H1 (cell line): ENCODE measurements at regions not wholly inside any gene's neighbourhood (a gene's known extent, or its start where the extent isn't known, plus 50 kb on each side); places are given as distances from the start of the nearest gene placed in this dataset.

ENCODE experiments used
- GABPA ChIP-seq: IDR thresholded peaks from 2 replicates; pipeline ENCODE4 v1.6.1; 2011; ENCODE audit warnings: mild to moderate bottlenecking, low read length, moderate library complexity, borderline replicate concordance; ENCODE audit not compliant: insufficient read depth
- HDAC2 ChIP-seq, 2 experiments: fragments of 300-600 bp in 1 of 2; sonication (generic) in 1 of 2; IDR thresholded peaks; 2 replicates each; pipeline ENCODE4 v1.6.1; 2011 to 2012; ENCODE audit warnings: low read depth in 2 of 2, low read length in 2 of 2, mild to moderate bottlenecking in 2 of 2, moderate library complexity in 2 of 2, borderline replicate concordance in 1 of 2, inconsistent platforms in 1 of 2
- HDAC6 ChIP-seq: IDR thresholded peaks from one replicate; pipeline ENCODE4 v1.7.1; 2012; ENCODE audit warnings: low read depth, mild to moderate bottlenecking, inconsistent platforms, low read length, moderate library complexity
- JUN ChIP-seq: IDR thresholded peaks from 2 replicates; pipeline ENCODE4 v1.6.1; 2011; ENCODE audit warnings: low read depth, mild to moderate bottlenecking, improper control_type of control experiment, low read length
- JUND ChIP-seq: IDR thresholded peaks from 2 replicates; pipeline ENCODE4 v1.6.1; 2011; ENCODE audit warnings: mild to moderate bottlenecking, improper control_type of control experiment, low read length
- SAP30 ChIP-seq: fragments of 300-600 bp; sonication (generic); IDR thresholded peaks from 2 replicates; pipeline ENCODE4 v1.7.1; 2012; ENCODE audit warnings: low read length, moderate library complexity, mild to moderate bottlenecking, inconsistent platforms; ENCODE audit not compliant: insufficient read depth, insufficient replicate concordance
- SIN3A ChIP-seq, 2 experiments: IDR thresholded peaks in 1 of 2; conservative IDR thresholded peaks in 1 of 2; 2 replicates each; pipeline ENCODE4 v1.6.1; 2011 to 2012; ENCODE audit warnings: low read length in 2 of 2, improper control_type of control experiment in 1 of 2, low read depth in 1 of 2, mild to moderate bottlenecking in 1 of 2
- SIX5 ChIP-seq: IDR thresholded peaks from 2 replicates; pipeline ENCODE4 v1.6.1; 2011; ENCODE audit warnings: mild to moderate bottlenecking, low read depth, low read length

GRCh38 chr1:198024336-198024735, 107.2 kb downstream of the LHX9 start (continued):
- no peak for TF ChIP-seq SAP30
- no peak for TF ChIP-seq JUND
- TF ChIP-seq HDAC2 (IDR thresholded peaks at IDR 0.05; ENCODE audit: borderline replicate concordance in 1 of 2, low read depth in 2 of 2, low read length in 2 of 2): no peak
- TF ChIP-seq GABPA: no peak
- TF ChIP-seq JUN: no peak
- no peak for TF ChIP-seq HDAC6
- no peak for TF ChIP-seq SIX5
- TF ChIP-seq SIN3A (conservative IDR thresholded peaks at IDR 0.05 in 1 of 2, IDR thresholded peaks at IDR 0.05 in 1 of 2; ENCODE audit: low read depth in 1 of 2, low read length in 2 of 2): no peak
- TF ChIP-seq, all 59 proteins: peak for 0
